DOHH2 (cell line): ENCODE measurements at regions not wholly inside any gene's neighbourhood (a gene's known extent, or its start where the extent isn't known, plus 50 kb on each side); places are given as distances from the start of the nearest gene placed in this dataset.

Source experiments
- EZH2phosphoT487 ChIP-seq: fragments of 200-600 bp; sonication (generic); IDR thresholded peaks from 2 replicates; pipeline ENCODE4 v1.6.1; 2017; ENCODE audit warnings: borderline replicate concordance, mild to moderate bottlenecking, antibody characterized with exemption, low read length, moderate library complexity, mixed read lengths
- TF ChIP-seq, protein P1 (sequence below): fragments of 200-600 bp; sonication (generic); IDR thresholded peaks from one replicate; pipeline ENCODE4 v1.5.1; 2014; ENCODE audit warnings: antibody characterized with exemption, mild to moderate bottlenecking, low read depth, low read length; ENCODE audit not compliant: poor library complexity, severe bottlenecking

DNA sequence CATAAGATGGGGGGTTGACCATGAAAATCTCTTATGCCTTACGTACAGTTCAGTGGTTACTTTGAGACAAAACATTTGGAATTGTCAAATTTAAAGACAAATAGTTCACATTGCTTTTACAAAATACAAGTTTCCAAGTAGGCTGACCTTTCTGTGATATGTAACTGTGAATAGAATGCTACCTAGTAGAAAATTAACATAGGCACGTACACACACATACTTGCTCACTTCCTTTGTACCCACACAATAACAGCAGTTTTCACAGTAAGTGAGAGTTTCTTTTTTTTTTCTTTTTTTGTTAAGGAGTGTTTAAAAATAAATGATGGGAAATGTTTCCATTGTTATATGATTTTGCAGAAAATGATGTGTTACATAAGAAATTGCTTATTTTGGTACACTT, 53.3 kb upstream of the SP8 start:
- TF ChIP-seq, protein P1, sequence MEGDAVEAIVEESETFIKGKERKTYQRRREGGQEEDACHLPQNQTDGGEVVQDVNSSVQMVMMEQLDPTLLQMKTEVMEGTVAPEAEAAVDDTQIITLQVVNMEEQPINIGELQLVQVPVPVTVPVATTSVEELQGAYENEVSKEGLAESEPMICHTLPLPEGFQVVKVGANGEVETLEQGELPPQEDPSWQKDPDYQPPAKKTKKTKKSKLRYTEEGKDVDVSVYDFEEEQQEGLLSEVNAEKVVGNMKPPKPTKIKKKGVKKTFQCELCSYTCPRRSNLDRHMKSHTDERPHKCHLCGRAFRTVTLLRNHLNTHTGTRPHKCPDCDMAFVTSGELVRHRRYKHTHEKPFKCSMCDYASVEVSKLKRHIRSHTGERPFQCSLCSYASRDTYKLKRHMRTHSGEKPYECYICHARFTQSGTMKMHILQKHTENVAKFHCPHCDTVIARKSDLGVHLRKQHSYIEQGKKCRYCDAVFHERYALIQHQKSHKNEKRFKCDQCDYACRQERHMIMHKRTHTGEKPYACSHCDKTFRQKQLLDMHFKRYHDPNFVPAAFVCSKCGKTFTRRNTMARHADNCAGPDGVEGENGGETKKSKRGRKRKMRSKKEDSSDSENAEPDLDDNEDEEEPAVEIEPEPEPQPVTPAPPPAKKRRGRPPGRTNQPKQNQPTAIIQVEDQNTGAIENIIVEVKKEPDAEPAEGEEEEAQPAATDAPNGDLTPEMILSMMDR, result no peak
- TF ChIP-seq EZH2phosphoT487, result no peak
